Stimulated activated CD8-positive, alpha-beta memory T cell treated with anti-CD3 and anti-CD28 coated beads, Interleukin-4, amount 100 ng/mL, for 4 hours (primary cell): ENCODE measurements at regions not wholly inside any gene's neighbourhood (a gene's known extent, or its start where the extent isn't known, plus 50 kb on each side); places are given as distances from the start of the nearest gene placed in this dataset.
"Not testable (repeated sequence)": the region's sequence is repeated elsewhere in the genome, so short reads cannot be mapped to it uniquely, and the experiment has no call there.

Experiments used
- DNase-seq, 2 donors: peaks; one replicate each; pipeline ENCODE4 v3.0.0-alpha.2; 2020; ENCODE audit warnings: low read depth in 2 of 2, low spot score in 1 of 2

DNA sequence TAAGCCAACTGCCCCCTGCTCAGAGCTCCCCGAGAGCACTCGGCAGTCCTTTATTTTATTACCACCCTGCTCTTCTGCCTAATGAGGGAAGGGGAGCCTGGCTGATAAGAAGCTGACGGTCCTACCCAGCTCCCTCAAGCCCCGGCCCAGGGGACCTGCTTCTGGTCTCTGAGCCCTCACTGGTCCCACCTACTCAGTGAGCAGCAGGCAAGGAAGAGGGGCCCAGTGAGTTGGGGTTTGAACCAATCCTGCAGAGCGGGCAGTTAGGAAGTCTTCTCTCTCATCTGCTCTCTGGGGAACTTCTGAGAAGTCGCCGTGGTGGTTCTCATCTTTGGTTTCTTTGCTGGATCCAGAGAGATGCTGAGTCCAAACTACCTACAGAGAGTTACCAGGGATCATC, 218.9 kb downstream of the NDUFA10 start:
- DNase-seq: no peak

- no peak for DNase-seq
These were observed 219.7 kb downstream of the NDUFA10 start for GRCh38 chr2:239805414-239805813.

- no peak for DNase-seq
These were observed 220.2 kb downstream of the NDUFA10 start for GRCh38 chr2:239805043-239805329.

DNA sequence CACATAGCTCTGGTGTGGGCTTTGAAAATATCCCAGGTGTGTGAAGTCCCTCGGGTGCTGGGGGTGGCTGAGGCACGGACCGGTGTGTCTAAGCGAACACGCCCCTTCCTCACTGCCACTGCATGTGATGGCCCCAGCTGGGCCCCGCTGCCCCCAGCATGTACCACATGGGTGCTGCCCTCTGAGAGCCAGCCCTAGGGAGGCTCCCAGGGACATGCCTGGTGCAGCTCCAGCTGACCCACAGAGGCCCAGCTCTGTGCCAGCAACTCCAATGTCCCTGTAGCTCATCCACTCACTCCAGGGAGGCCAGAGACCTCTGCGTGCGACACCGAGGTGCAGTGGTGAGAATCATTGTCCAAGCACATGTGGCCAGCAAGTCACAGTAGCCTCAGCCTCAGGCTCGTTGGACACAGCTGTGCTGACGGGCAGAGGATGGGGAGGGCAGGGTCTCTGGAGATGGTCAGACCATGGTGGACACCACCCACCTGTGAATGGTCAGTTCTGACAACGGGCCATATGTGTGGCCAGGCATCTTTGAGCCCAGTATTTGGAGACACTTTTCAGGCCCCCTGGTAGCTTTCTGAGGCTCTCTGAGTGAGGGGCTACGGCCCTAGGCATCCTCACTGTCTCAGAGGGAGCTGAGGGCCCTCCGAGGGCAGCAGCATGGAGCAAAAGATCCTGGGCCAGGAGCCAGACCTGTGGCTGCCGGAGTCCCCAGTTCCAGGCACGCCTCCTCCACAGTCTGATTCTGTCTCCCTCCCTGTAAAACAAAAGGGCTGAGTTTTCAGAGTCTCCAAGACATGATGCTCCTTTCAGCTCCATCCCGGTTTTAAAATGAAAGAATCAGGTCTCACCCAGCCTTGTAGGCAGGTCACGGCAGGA, 220.7 kb downstream of the NDUFA10 start:
- no peak for DNase-seq

GRCh38 chr2:239803766-239804115, 221.4 kb downstream of the NDUFA10 start:
- no peak for DNase-seq

DNA sequence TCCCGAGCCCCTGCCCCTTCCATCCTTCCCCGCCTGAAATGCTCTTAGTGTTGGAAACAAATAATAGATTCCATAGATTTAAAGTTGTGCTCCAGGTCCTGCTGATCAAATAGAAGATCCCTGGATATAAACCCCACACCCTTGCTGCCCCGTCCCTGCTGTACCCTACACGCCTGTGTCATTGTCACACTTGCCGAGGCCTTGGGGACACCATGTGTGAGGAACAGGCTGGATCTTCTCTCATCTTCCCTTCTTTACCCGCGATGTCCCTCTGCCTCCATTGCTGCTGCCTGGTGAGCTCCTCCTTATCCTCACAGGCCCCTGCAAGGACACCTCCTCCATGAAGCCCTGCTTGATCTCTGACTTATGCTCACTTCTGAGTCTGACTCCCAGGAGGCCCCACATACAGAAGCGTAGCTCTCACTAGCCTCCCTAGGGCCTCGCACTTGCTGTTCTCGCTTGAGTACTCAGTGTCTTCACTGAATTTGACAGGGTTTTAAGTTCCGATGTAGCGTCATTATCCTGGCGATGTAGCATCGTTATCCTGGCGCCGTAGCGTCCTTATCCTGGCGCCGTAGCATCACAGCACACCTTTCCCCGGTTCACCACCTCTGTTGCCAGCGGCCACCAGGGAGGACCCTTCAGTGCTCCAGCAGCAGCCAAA, 221.9 kb downstream of the NDUFA10 start:
- DNase-seq: no peak

- no peak for DNase-seq
These were observed 222.9 kb downstream of the NDUFA10 start for GRCh38 chr2:239802185-239802649.

GRCh38 chr2:239801404-239802184, 223.5 kb downstream of the NDUFA10 start:
- DNase-seq: no peak

DNA sequence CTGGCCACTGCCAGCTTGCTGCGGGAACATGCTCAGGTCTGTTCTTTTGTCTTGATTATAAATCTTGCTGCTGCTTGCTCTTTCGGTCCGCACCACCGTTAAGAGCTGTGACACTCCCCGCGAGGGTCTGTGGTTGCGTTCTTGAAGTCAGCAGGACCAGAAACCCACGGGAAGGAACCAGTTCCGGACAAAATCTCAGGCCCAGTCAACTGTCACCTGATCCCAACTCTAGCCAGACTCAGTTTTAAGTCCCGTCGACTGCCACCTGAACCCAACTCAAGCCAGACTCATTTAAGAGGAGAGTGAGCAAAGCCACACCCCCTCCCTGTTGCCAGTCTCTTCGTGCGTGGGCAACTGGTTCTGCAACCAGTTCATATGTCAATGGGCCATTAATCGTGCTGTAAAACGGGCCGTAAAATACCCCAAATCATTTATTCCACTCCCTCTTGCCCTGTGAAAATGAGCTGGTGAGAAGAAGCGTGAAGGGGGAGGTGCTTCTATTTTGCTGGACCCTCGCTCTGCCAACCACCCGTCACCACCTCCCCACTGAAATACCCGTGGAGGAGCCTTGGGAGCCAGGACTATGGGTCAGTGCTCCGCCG, 224.3 kb downstream of the NDUFA10 start:
- no peak for DNase-seq

GRCh38 chr2:239797316-239797715, 227.8 kb downstream of the NDUFA10 start:
- no peak for DNase-seq

- DNase-seq: not testable (repeated sequence)
These were observed 229.4 kb downstream of the NDUFA10 start for GRCh38 chr2:239795761-239796160.

DNA sequence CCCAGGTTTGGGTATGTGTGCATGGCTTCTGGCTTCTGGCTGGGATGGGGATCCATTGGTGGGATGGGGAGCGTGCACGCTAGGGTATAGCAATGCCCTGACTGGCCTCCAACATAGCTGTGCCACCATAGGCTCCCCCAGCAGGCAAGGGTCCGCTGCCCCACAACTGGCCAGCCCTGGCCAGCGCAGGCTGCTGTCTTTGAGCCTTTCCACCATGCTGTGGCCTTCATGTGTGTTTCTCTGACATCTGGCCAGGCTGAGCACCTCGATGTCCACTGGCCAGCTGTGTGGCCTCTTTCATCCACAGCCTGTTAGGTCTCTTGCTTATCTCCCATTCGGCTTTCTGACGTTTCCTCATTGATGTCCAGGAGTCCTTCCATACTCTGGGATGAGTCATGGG, 231.3 kb downstream of the NDUFA10 start:
- no peak for DNase-seq

- no peak for DNase-seq
These were observed 232.1 kb downstream of the NDUFA10 start for GRCh38 chr2:239793086-239793485.

DNA sequence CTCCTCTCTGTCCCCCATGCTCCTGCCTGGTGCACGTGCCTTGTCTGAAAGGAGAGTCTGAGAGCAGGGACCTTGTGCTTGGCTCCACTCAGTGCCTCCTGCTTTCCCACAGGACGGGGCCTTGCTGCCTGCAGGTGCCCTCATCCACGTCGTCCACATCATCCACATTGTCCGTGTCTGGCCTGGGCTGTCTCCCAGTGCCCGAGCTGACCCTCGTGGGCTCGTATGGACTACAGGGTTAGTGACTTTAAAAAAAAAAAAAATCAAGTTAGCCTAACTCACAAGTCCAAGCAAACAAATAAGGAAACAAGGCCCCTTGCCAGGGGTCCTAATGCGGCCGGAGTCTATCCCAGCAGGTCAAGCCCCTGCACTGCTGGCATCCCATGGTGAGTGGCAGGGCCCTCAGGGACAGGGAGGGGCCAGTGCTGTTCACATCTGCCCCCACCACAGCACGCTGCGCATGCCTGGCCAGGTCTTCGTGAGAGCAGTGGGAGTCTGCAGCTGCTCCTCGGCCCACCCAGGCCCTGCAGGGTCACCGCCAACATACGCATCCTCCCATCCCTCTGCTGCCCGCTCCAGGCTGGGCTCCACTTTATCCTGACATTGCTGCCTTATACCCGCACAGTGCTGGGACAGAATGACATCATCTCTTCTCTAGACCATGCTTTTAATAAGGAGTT, 232.6 kb downstream of the NDUFA10 start:
- DNase-seq: no peak

GRCh38 chr2:239791526-239792404, 233.4 kb downstream of the NDUFA10 start:
- DNase-seq: no peak

DNA sequence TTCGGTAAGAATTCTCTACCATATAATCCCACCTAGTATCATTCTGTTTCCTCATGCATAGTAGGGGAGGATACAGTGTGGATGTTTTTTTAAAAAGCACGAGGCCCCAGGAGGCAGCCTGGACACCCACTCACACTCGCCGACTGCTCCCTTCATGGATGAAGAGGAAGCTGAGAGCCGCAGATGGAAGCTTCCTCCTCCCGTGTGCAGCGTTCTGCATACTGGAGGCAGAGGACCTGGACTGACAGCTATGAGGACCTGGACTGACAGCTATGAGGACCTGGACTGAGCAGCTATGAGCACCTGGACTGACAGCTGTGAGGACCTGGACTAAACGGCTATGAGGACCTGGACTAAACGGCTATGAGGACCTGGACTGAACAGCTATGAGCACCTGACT, 234.4 kb downstream of the NDUFA10 start:
- DNase-seq: no peak

GRCh38 chr2:239790313-239790712, 234.8 kb downstream of the NDUFA10 start:
- no peak for DNase-seq

DNA sequence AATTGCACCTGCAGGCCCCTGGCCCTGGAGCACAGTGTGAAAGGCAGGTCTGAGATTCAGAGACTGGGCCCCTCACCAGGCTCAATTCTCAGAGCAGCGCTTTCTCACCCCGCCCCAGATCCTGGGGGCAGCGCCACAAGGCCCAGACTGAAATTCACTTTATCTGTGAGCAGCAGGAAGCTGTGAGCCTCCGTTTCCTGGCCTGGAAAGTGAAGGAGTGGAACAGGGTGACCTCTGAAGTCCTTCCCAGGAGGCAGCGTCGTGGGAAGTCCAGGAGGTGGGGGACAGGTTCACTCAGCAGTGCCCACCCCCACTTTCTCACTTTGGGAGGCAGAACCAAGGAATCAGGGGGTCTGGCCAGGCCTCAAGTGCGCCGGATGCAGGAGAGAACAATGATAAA, 235.4 kb downstream of the NDUFA10 start:
- DNase-seq: no peak

DNA sequence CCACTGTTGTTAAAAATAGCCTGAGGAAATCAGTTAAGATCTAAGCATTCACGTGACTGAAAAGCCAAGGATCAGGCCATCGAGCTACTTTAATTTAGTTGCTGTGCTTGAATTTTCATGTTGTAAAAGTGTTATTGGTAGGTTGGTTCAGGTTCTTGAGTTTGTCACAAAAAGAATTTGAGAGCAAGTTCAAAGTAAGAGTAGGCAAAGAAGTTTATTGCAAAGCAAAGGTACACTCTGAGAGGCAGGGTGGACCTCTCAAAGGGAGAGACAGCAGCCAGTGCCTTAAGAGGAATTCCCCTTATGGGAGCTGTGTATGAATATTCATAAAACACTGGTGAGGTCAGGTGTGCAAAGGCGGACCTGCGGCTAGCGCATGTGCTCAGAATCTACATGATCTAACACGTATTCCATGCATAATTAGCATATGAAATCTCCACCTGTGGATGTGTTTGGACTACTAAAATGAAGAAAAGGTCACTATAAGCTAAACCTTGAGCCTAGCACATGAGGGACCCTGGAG, 236.5 kb downstream of the NDUFA10 start:
- DNase-seq: no peak

DNA sequence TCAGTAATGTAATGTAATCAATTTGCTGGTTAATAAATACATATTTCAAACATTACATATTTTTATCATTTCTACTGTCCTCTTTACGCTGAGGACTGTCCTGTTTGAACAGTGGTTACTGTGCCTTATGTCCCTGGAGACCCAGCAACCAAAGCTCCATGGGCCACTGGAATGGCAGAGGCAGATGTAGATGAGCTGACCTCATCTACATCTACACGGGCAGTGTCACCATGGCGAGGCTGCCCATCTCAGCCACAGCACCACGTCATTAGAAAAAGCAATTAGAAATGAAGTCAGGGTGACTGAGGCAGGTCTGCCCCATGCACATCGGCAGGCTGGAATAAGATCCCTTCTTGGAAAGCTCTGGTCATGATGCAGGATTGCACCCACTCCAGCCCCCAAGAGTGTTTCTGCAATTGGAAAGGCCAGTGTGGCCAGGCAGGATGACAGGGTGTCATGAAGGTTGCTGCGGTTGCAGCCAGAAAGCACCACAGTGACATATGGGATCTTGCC, 237.5 kb downstream of the NDUFA10 start:
- DNase-seq: no peak
